Ishikawa (cell line): ENCODE measurements at regions not wholly inside any gene's neighbourhood (a gene's known extent, or its start where the extent isn't known, plus 50 kb on each side); places are given as distances from the start of the nearest gene placed in this dataset.

ENCODE experiments used
- EGR1 ChIP-seq: IDR thresholded peaks from 2 replicates; pipeline ENCODE4 v1.6.1; 2012
- REST ChIP-seq: IDR thresholded peaks from 2 replicates; pipeline ENCODE4 v1.6.1; 2012; ENCODE audit warnings: low read depth, mild to moderate bottlenecking
- TAF1 ChIP-seq: IDR thresholded peaks from 2 replicates; pipeline ENCODE4 v1.6.1; 2012; ENCODE audit warnings: low read depth, mild to moderate bottlenecking

GRCh38 chr13:80065996-80066395 is 274.9 kb downstream of the SPRY2 start:
- no peak for TF ChIP-seq REST
- TF ChIP-seq TAF1 = no peak
- no peak for TF ChIP-seq EGR1
